COLO668 (cell line): ENCODE measurements at regions not wholly inside any gene's neighbourhood (a gene's known extent, or its start where the extent isn't known, plus 50 kb on each side); places are given as distances from the start of the nearest gene placed in this dataset.
"Not testable (repeated sequence)": the region's sequence is repeated elsewhere in the genome, so short reads cannot be mapped to it uniquely, and the experiment has no call there.

Source experiments
- DNase-seq: peaks from one replicate; lab custom pipeline; 2025; ENCODE audit not compliant: unreplicated experiment; lab: John Stamatoyannopoulos, UW

DNA sequence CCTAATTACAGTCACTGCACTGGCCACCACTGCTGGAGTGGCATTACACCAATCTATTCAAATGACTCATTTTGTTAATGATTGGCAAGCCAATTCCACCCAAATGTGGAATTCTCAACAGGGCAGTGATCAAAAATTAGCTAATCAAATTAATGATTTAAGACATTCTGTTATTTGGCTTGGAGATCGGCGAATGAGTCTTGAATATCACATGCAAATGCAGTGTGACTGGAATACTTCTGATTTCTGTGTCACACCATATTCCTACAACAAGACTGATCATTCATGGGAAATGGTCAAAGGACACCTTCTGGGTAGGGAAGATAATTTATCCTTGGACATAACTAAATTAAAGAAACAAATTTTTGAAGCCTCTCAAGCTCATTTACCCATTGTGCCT is 165.1 kb downstream of the IER5 start:
- not testable (repeated sequence) for DNase-seq

DNA sequence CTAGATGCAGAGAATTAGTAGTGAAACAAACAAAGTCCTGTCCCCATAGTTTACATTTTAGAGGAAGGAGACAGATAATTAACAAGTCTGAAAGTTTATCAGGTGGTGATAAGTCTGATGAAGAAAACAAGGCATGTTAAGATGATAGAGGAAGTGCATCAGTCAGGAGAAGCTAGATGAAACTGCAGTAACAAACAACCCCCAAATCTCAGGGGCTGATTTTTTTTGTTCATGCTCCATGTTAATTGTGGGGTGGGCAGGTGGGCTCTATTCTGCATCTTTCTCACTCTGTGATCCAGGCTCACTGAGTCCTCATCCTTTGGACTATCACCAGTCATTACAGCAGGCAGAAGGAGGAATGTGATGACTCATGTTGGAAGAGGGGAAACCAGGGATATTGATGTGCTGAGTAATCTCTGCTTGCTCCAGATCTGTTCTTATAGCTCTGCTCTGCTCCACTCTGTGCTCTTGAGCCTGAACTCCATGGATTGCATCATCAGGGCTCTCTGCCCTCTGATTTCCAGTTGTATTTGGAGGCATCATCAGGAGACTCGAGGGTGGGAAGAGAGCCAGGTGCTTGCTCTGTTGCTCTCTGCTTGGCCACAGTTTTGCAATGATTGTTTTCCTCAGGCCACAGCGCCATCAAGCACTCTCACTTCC is 166.9 kb downstream of the IER5 start:
- DNase-seq, result no peak

DNA sequence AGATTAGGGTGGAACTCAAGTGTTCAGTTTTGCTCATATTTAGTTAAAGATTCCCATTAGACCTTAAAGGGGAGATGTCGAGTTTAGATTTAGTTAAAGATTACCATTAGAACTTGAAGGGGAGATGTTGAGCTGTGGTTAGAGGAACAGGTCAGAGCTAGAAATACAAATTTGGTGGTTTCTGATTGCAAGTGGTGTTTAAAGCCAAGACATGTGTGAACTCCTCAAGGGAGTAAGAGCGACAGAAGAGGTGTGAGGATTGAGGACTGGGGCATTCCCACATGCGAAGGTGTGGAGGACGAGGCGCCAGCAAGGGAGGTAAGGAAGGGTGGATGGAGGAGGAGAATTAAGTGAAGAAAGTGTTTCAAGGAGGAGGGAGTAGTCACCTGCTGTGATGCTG is 168.6 kb downstream of the IER5 start:
- no peak for DNase-seq

DNA sequence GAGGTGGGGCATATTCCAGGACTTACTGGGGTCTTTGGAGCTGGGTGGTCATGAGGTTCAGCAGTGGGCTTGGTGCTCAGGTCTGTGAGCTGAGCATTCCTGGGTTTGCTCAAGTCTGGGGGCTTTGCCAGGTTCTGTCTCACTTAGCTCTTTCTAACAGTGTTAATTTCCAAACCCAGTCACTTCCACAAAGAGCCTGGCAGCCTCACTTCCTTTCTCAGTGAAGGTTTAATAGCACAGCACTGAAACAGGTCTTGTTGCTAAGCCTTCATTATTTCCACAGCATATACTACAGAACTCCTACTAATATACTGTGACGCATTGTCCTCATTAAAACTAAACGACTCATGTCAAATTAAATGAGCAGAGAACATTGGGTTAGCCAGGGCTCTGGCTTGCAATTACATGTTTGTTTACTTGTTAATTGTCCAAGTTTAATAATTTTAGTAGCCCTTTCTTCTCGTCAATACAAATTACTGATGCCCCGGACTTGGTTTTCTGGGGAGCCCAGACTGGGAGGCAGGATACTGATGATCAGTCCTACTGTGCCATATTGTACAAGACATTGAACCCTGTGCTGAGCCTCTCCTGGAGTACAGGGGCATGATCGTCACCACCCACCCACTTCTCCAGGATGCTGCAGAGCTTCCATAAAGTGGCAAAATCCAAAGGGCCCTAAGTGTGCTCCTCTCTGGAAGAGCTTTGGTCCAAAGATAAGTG is 170.7 kb downstream of the IER5 start:
- DNase-seq, result no peak

DNA sequence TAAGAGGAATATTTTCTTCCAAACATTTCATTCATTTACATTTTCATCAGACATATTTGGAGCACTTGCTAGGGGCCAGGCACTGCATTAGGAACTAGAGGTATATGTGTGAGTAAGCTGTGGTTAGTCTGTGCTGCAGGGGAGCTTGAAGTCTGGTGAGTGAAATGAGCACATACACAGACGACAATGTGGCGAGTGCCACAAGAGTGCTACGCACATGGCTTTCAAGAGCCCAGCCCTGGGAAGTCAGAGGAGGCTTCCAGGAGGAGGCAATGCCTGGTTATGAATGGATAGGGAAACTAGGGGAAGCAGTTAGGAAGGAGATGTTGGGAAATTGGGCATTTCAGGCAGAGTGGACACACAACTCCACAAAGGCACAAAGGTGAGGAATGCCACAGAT is 171.8 kb downstream of the IER5 start:
- no peak for DNase-seq

DNA sequence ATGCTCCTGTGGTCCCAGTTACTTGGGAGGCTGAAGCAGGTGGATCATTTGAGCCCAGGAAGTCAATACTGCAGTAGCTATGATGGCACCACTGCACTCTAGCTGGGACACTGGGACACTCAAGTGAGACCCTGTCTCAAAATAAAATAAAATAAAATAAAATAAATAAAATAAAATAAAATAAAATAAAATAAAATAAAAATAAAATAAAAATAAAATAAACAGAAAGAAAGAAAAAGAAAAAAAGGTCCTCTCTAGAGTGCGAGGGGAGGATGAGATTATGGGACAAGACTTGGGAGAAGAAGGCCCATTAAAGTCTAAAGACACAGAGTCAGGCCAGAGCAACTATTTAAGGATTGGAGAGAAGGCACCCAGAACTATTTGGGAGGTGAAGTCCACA is 172.5 kb downstream of the IER5 start:
- no peak for DNase-seq

DNA sequence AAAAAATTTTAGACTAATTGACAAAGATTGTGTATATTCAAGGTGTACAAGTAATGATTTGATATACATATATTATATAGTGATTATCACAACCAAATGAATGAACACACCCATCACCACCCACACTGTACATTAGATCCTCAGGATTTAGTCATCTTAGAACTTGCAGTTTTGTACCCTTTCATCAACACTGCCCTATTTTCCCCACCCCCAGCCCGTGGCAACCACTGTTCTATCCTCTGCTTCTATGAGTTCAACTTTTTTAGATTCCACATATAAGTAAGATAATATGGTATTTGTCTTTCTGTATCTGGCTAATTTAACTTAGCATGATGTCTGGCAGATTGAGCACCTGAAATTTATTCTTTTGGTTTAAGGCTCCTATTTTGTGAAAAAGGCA is 173.6 kb downstream of the IER5 start:
- DNase-seq, result no peak

DNA sequence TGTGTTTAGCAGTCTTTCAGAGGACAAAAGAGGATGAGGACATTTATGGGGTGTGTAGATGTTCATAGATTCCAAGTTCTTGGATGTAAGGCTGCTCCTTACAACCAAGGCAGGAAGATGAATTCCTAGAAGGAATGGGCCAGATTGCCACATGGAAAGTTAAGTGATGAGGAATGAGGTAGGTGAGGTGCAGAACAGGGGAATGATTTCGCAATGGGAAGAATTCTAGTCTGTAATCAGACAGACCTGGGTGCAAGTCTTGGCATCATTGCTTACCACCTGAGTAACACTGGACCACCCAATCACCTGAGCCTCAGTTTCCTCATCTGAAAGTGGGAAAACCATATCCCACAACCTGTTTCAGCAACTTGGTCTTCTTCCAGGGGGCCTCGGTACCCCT is 174.9 kb downstream of the IER5 start:
- DNase-seq, result no peak

DNA sequence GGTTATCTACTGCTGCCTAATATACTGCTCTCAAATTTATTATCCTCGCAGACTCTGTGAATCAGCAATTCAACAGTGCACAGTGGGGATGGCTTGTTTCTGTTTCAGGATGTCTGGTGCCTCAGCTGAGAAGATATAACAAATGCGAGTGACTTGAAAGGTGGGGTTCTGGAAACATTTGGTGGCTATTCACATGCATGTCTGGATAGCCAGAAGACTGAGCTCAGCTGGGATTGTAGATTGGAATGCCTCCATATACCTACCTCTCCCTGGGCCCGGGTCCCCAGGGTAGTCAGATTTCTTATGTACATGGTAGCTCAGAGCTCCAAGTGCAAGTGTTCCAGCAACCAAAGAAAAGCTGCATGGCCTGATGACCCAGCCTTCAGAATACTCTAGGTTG is 176.3 kb downstream of the IER5 start:
- no peak for DNase-seq

DNA sequence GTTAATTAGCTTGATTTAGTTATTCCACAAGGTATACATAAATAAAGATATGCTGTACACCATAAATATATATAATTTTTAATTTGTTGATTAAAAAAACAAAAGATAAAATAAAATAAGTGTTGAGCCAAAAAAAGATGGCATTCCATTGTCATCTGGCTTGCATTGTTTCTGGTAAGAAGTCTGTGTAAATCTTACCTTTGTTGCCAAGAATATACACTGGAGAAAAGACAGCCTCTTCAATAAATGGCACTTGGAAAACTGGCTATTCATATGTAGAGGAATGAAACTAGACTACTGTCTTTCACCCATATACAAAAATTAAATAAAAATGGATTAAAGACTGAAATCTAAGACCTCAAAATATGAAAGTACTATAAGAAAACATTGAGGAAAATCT is 196.5 kb downstream of the IER5 start:
- DNase-seq, result no peak

DNA sequence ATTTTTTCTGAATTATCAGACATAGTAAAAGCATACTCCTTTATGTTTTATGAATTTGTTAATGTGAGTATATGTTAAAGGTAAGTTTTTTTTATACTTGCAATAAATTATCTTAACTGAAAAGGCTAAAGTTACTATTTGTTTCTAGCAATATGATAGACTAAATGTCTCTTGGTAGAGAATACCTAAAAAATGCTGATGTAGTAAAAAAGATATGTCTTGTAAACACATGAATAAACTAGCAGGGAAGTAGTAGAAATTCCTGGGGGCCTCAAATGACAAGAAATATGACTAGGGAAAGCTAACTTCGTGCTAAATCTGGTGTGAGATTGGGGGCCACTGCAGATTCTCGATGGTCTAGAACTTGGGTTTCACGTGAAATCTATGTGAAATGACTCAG is 188.1 kb upstream of the CACNA1E start:
- no peak for DNase-seq

DNA sequence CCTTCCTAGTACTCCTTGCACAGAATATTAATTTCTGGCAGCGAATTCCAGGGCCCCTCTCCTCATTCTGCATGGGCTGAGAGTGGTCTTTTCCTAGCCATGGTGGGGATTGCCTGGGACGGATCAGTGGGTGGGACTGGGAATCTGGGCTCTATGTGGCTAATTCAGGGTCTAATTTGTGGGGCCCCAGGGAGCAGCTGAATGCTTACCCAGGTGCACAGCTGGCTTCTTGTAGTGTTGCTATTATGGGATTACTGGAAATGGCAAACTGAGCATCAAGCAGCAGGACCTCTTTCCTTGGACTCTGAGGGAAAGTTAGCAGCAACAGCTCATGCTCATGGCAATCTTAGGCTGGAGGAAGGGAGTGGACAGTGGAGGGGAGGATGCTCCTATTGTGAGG is 187.1 kb upstream of the CACNA1E start:
- no peak for DNase-seq

DNA sequence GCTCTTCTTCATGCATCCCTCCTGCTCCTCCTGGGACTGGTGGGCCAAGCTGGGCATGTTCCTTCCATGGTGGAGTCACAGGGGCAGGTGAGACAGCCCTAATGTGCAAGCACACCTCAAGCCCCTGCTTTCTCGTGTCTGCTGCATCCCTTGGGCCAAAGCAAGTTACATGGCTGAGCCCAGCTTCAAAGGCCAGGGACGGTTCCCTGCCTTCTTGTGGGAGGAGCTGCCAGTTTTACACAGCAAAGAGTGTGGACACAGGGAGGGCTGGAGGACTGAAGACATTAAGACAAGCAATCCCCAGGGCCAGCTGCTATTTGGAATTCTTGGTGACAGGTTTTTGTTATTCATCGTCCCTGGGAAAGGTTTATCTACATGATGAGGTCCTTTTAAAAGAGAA is 175.2 kb upstream of the CACNA1E start:
- no peak for DNase-seq

DNA sequence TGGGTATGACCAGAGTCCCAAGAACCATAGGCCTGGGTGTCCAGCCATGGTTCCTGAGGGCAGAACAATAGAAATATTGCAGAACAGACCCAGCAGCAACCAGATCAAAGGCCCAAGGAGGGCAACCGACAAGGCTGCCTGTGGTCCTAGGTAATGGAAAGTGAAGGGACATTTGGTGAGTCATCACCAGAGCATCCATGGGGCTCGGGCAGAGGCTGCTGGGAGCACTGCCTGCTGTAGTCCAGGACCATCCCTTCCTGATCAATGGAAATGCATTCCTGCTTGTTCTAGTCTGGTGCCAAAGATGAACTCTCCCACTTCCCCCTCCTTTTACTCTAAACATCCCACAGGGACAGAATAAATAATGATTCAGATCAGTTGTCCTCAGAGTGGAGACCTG is 172.8 kb upstream of the CACNA1E start:
- no peak for DNase-seq

DNA sequence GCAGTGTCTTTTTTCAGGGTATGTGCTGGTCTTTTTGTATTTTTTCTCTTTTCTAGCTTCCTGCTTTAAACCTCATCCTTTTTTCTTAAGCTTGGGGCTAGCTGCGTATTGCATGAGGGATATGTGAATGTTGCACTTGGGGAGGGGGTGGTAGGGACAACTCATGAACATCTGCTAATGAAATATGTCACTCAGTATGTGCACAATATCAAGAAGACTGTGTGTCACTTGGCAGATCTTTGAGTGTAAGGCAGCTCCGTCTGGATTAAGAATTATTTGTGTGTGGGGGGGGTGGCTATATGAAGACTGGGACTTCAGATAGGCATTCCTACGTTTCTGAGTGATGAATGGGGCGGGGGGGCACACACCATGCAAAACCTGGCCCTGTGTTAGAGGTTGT is 170.4 kb upstream of the CACNA1E start:
- no peak for DNase-seq

DNA sequence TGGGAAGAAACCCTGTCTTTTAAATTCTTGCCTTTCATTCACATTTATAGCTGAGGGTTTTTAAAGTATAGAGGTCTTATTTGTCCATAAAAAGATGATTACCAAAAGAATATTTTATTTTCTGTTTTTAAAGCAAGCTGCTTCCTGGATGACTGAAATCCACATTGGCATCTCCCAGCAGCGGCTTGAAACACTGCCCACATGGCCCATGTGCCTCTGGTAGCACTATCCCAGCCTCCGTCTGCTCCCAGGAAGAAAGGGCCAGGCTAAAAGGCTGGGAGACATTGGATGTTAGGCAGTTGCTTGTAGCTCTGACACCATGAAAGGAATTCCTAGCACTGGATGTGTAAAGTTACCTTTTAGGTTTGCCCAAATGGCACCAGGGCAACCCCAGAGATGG is 169.9 kb upstream of the CACNA1E start:
- DNase-seq, result no peak

DNA sequence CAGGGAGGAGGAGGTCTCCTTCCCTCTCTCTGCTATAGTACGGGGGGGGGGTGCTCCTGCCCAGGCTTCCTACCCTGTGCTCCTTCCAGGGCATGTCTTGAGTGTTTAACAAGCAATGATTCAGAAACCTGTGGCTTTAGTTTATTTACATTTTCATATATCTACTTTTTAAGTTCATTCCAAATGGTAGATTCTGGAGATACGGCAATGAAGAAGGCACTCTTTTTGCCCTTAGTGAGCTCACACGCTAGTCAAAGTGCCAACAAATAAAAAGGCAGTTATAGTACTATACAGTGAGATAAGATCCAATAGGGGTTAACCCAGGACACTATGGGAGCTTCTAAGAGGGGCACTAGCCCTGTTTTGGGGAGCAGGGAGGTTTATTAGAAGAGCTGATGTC is 169.3 kb upstream of the CACNA1E start:
- DNase-seq, result no peak

DNA sequence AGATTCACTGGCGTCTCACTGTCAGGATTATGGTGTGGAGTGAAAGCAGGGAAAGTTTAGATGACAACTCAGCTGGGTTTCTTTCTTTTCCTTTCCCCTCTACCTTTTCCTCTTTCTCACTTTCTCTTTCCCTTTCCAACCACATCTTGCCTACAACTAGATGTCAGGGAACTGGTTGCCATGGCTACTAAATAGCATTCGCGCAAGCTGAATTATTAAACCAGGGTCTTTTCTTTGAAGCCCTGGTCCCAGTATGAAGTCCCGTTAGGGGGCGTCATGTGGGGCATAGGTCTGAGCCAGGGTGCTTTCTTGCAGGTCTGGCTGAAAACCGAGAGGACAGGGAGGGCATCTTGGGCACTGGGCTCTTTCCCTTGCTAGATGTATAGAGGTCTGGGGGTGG is 168.4 kb upstream of the CACNA1E start:
- no peak for DNase-seq

DNA sequence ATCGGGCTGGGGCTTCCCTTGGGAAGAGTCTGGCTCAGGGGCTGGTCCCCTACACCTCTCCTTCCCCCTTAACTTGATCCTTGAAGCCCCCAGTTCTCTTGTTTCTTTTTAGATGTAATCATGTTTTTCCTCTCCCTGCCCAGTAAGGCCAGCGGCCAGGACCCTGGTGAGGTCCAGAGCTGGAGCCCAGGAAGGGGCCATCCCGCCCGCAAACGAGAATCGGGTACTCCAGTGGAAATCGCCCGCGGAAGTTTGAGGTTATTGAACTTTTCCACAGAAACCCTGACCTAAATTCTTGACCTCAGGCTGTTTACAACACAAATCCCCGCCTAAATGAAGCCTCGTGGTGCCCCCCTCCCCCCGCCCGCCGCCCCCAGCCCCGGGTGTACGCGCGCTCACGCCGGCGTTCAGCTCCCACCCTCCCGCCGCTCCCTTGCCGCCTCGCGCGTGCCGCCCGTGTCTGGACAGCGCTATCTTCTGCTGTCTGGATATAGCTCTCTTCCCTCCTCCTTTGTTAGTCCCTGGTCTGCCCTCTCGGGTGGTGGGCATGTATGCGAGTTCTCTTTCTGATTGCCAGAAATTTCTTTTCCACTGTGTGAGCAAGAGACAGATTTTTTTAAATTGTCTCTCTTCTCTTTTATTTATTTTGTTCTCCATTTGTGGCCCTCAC is 165.9 kb upstream of the CACNA1E start:
- no peak for DNase-seq

DNA sequence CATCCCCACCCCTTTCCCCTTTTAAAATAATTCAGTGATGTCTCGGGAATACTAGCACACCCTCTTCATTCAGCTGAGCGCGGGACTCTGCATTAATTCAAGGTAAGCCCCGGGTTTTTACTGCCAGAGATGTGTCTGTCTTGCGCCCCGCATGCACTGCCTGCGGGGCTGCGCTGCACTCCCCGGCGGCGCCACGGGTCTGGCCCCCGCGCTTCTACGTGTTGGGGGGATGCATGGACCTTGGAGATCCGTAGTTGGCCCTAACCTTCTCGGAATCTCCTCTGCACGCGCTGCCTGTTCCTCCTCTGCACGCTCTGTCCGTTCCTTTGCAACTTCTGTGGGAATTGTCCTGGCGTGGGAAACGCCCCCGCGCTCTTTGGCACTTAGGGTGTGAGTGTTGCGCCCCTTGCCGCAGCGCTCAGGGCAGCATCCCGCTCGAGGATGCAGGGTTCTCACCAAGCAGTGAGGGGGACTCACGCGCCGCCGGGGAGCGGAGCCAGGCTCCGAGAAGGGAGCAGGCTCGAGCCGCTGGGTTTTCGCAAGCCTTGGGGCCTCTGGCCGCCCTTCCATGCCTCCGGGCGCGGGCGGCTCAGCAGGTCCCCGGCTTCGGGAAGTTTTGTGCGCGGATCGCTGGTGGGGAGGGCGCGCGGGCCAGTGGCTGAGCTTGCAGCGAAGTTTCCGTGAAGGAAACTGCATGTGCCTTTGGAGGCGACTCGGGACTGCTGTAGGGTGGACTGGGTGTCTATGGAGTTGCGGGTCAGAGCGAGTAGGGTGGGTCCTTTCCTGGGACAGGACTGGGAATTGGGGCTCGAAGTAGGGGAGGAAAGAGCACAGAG is 165.1 kb upstream of the CACNA1E start:
- no peak for DNase-seq

DNA sequence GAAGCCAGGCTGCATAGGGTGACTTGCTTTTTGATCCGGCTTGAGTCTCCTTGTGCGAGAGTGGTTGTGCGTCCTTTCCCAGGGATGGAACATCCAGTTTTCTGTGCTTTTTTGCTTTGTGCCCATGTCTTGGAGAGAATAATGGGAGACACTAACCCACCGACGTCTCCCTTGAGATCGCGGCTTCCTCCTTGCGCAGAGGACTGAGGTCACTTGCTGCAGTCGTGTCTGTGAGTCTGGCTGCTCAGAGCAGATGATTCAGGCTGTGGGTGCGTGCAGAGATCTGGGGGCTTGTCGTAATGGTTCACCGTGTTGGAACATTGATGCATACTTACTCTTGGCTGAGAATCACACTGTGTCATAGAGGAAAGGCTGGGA is 164.5 kb upstream of the CACNA1E start:
- DNase-seq, result no peak

DNA sequence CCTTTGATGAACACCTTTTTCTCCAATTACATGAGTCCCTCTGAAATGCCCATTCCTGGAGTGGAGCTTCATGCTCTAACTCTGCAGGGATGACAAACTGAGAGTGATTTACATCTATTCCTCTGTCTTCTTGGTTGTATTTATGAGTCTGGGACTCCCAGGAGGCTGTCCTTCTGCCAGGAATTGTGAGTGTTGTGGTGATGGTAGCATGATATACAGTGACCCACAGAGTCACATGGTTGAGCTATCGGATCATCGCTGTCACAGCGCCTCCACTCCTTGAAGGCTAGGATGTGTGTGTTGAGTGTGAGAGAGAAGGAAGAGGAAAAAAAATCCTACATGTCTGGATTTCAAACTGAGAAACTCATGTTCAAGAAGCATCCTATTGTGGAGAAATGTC is 163.4 kb upstream of the CACNA1E start:
- DNase-seq, result no peak
